ENCODE measurements at regions not wholly inside any gene's neighbourhood (a gene's known extent, or its start where the extent isn't known, plus 50 kb on each side); places are given as distances from the start of the nearest gene placed in this dataset.

- no peak for TF ChIP-seq POLR2A (IDR thresholded peaks at IDR 0.05; ENCODE audit: low read depth, low read length)
- no peak for TF ChIP-seq TAF1 (IDR thresholded peaks at IDR 0.05; ENCODE audit: borderline replicate concordance, low read depth, low read length)
- no peak for TF ChIP-seq POLR2AphosphoS5 (IDR thresholded peaks at IDR 0.05; ENCODE audit: low read depth, low read length)
Observed at GRCh38 chr5:98576275-98576674, 197.2 kb upstream of the RGMB start.

All from GM12892 (cell line).